HK-2 (cell line): ENCODE measurements at regions not wholly inside any gene's neighbourhood (a gene's known extent, or its start where the extent isn't known, plus 50 kb on each side); places are given as distances from the start of the nearest gene placed in this dataset.

Experiments
- DNase-seq: peaks from one replicate; pipeline ENCODE4 v3.0.0-alpha.2; 2018; ENCODE audit not compliant: unreplicated experiment

DNA sequence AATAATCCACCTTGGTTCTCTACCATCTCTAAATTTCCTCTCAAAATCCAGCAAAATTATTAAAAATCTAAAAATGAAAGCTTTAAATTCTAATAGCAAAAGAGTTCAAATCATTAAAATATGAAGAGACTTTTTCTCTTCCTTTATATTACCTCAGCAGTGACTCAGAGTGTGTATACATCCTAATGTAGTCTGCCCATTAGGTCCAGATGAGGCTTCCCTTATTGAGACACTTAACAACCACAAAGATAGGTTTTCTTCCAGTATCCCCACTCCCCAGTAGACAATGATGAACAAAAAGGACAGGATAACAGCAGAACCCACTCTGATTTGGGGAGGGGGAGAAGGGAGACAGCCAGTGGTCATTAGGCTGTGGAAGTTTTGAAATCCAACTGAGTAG lies 61.5 kb upstream of the DCBLD2 start:
- peak; percentile 55 for DNase-seq

DNA sequence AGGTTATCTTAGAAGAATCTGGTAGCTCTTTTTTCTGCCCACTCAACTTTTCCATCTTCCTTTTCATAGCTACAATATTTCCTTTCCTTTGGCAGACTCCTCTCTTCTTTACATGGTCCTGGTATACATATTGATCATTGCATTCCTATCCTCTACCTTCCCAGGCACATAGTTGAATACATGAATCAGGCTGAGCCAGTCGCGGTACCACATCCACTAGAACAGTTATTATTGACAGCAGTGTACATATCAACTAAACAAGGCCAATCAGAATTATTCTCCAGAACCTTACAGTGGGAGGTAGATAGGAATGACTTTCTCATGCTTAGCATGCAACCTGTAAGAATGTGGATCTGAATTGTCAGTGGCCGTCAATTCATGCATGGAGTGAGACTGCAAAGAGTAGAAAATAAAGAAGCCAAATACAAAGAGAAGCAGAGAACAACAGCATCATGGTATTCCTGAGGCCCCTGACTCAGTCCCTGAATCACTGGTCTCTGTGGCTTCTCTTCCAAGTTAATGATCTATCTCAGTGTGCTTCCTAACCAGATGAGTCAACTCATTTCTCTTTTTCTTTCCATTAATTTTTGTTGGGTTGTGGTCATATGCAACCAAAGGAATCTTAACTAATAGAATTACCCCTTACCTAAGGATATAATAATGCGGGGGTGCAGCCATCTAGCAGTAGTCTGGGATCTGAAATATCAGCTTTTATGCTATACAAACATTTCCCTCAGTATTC lies 60.9 kb upstream of the DCBLD2 start:
- DNase-seq = peak; percentile 69

DNA sequence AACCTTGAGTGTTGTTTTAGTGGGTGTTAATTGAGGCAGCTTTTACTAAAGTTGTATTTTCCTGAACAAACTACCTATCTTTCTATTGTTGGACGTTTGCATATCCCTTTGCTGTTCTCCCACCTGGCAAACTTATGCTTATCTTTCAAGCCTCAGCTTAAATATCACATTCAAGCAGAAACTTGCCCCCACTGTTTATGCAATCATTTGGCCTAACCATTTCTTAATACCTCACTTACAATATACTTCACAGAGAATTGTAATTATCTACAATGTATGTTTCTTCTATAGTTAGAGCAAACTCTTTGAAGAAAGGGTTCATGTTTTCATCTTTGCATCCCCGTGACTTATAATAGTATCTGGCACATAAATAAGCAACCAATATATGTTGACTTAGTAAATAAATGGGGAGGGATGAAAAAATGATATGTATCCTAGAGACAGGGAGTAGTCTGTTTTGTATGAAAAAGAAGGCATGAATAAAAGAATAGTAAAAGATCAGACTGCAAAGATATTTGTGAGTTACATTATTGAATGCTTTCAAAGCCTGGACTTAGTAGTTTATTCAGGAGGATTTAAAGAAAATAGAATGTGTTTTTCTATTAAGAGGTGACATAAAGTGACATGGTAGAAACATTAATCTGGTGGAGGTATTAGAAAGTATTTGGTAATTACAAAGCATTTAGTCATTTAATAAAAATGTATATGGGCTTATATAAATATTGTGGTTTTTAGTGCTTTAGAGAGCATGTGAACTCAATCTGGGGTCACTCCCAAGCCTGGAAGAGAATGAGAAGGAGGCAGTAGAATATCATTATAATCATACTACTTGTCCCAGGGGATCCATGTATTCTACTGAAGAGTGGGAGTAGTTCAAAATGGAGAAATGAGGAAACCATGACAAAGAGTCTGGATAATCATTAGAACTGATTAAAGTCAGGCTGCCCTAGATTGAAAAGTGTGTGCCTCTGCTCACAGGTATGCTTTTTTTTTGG lies 60.0 kb upstream of the DCBLD2 start:
- no peak for DNase-seq

DNA sequence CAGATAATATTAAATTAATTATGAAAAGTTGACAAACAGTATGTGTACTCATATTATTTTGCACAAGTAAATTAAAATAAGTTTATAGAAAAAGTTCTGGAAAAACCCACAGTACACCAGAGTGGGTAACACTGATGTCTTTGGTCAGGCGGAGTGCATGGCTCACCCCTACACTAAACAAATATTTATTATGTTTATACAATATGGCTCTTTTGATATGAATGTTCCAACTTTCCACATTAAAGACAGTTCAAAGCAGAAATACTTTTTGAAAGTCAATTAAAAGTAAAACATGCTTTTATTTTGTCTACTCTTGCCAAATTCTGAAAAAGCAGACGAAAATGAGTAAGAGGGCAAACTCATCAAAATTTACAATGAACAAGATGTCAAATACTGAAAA lies 56.2 kb upstream of the DCBLD2 start:
- DNase-seq = no peak

DNA sequence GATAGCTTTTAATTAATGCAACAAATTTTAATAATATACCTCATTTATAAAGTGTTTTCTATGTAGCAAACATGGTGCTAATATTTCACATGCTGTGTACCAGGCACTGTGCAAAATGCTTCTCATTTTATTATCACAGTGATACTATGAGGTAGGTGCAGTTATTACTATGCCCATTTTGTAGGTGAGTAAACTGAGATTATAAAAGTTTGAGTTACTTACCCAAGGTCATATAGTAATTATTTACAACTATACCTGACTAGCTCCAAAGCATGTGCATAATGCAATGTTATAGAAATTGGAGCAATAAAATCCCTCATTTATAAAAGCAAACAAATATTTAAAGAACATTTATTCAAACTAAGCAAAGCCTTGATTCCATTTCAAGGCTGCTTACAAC lies 54.5 kb upstream of the DCBLD2 start:
- DNase-seq = no peak

DNA sequence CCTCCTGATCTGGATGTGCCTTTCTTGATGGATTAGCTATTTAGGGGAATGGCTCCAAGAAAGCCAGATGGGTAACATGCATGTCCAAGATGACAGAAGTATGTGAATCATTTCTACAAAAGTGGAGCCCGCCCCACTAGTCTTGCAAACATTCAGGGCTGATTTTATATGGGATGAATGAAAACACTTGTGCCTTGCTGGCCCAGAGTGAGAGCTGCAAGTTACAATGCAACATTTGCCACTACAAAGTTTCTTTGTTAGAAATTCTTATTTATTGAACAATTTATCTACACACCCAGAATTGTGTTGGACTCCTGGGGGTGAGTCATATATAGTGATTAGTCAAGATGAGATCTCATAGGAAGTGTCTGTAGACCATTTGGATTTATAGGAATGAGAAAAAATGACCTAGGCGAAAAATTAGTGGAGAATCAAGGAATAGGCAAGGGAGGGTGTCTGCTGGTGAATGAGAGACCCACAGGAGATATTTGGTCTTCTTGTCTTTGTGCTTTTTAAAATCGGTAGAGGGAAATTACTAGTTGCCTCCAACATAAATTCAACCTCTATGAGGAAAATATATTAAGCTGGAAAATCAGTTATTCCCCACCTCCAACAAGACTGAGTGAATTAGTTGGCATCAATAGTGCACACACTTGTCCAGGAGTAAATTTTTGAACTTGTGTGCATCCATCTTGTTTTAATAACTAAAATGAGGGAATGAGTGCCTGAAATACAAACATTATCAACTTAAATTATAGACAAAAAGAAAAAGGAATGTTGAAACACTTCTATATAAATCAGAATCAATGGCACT lies 53.5 kb upstream of the DCBLD2 start:
- no peak for DNase-seq

DNA sequence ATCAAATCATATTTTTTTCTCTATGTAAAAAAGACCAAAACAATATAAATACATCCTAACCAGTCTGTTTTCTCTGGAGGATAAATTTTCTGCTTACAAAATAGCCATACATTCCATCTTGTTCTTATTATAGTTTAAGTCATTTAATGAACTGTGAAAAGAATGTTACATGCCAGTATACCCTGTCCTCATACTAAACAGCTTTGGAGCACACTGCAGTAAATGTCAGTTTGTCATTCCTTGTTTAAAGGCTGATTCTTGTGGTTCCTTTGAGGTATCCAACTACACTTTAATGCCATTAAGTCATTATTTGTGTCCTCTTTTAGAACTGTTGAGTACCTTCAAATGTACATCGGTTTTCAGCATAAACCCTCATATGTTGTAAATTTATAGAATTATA lies 52.7 kb upstream of the DCBLD2 start:
- no peak for DNase-seq

DNA sequence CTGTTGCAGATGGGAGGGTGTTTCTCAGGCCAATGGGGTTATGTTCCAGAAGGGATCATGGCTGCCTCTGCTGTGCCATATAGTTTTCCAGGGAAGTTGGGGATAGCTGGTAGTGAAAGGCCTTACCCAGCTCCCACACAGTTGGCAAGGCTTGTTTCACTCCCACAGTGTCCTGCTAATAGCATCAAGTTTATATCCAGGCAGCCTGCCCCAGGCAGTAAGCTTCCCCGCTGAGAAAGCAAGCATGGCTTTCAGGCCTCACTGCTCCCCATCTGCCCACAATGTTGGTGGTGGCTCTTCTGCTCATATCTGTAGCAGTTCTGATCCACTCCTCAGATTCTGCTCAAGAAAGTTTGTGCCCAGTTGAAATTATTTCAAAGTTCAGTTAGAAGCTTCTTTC lies 50.9 kb upstream of the DCBLD2 start:
- DNase-seq = no peak
